NT2/D1 (cell line): ENCODE measurements at regions not wholly inside any gene's neighbourhood (a gene's known extent, or its start where the extent isn't known, plus 50 kb on each side); places are given as distances from the start of the nearest gene placed in this dataset.

Source experiments
- SUZ12 ChIP-seq: IDR thresholded peaks from 2 replicates; pipeline ENCODE4 v1.6.1; 2011; ENCODE audit not compliant: insufficient read length, insufficient read depth; ENCODE audit errors: extremely low read depth
- YY1 ChIP-seq: IDR thresholded peaks from 2 replicates; pipeline ENCODE4 v1.6.1; 2011; ENCODE audit not compliant: insufficient read length, insufficient read depth
- ZNF274 ChIP-seq: IDR thresholded peaks from 2 replicates; pipeline ENCODE4 v1.6.1; 2011; ENCODE audit warnings: mild to moderate bottlenecking, low read depth, low read length

GRCh38 chr2:186069676-186070075 lies 331.1 kb downstream of the FSIP2 start:
- no peak for TF ChIP-seq SUZ12
- no peak for TF ChIP-seq ZNF274
- TF ChIP-seq YY1 = no peak
